ENCODE measurements at regions not wholly inside any gene's neighbourhood (a gene's known extent, or its start where the extent isn't known, plus 50 kb on each side); places are given as distances from the start of the nearest gene placed in this dataset.

DNA sequence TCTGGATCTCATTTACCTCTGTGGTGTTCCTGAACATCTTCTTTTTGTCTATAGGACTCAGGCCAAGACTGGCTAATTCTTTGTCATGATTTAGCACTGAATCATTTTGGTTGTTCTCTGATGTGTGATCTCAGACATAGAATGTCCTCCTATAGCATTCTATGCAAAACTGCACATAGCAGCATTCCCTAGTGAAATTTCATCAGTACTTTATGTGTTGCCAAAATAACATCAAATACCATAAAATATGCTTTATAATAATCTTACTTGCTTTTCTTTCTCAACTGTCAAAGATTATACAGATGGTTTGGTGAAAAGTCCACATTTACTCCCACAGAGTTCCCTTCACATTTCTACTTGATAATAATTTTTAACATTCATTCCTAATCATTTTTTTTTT lies 115.7 kb upstream of the MPDZ start:
- in situ Hi-C loops (cut with MboI), result no loop called here
- no peak for TF ChIP-seq POLR2AphosphoS5 (IDR thresholded peaks at IDR 0.05; ENCODE audit: low read length)
- TF ChIP-seq CREM (IDR thresholded peaks at IDR 0.05; ENCODE audit: low read depth), result no peak
- TF ChIP-seq POLR2AphosphoS2 (IDR thresholded peaks at IDR 0.05; ENCODE audit: low read depth, low read length), result no peak
- Histone ChIP-seq H3K27ac (ENCODE audit: control insufficient read depth, insufficient read depth) (no peak overlapping the region), H2AFZ (ENCODE audit: control insufficient read depth, low read depth, low read length) (no peak overlapping the region), H3K79me2 (ENCODE audit: control insufficient read depth, insufficient read depth, low read length) (no peaks in the 10 kb centered on the region), H3K4me2 (ENCODE audit: control insufficient read depth, insufficient read depth) (no peak overlapping the region), H3K27me3 (replicated peaks in 1 of 2; ENCODE audit: control insufficient read depth in 2 of 2, insufficient read depth in 2 of 2, low read length in 1 of 2) (no peaks in the 10 kb centered on the region), H3K4me3 (no peak overlapping the region), H3K4me1 (ENCODE audit: control insufficient read depth, insufficient read depth, low read length) (no peaks in the 10 kb centered on the region), H3K9me3 (replicated peaks; ENCODE audit: control insufficient read depth, insufficient read depth, low read length) (no peaks in the 10 kb centered on the region), H3K36me3 (ENCODE audit: control insufficient read depth in 2 of 2, insufficient read depth in 2 of 2, low read length in 1 of 2) (no peaks in the 10 kb centered on the region), H4K20me1 (ENCODE audit: control insufficient read depth, insufficient read depth) (no peaks in the 10 kb centered on the region), H3K9ac (ENCODE audit: control insufficient read depth, insufficient read depth, low read length) (no peak overlapping the region)
- ChIA-PET CTCF (no interaction called here), POLR2A (no interaction called here), SMC1A (ENCODE audit: uncharacterized antibody, unreplicated experiment) (no interaction called here), RAD21 (ENCODE audit: unreplicated experiment) (no interaction called here)
- DNase-seq (ENCODE audit: low read depth, low spot score) (no peak), ATAC-seq (no peak), FAIRE-seq (no peak)
- no TSS peak for BruUV-seq (replicated peaks)
- intact Hi-C loops (cut with micrococcal nuclease; ENCODE audit: unreplicated experiment), result no loop called here

DNA sequence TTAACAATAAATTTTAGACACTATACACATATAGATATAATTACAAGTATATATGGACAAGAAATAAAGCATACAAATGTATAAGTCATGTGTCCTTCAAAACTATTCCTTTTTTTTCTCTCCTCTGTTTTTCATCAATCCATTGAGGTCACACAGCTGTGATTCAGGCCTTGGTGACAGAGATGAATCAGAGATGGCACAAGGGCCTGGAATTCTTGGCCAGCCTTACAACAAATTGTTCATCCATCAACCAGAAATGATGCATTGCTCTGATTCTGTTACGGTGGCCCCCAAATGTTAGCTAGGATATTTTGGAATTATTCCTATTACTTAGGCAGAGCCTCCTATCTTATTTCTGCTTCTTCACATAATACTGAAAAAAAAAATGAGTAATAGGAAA lies 108.7 kb upstream of the MPDZ start:
- BruUV-seq (replicated peaks), result no TSS peak
- no peak overlapping the region for H3K9ac ChIP-seq (ENCODE audit: control insufficient read depth, insufficient read depth, low read length)
- 45% methylated on average over 1 of the region's 1 CpG for WGBS (ENCODE audit: insufficient coverage, insufficient replicate concordance, low lambda C conversion rate, missing lambda C conversion rate)
- H3K36me3 ChIP-seq (ENCODE audit: control insufficient read depth in 2 of 2, insufficient read depth in 2 of 2, low read length in 1 of 2), result no peaks in the 10 kb centered on the region
- intact Hi-C loops (cut with micrococcal nuclease; ENCODE audit: unreplicated experiment), result no loop called here
- H3K27me3 ChIP-seq (replicated peaks in 1 of 2; ENCODE audit: control insufficient read depth in 2 of 2, insufficient read depth in 2 of 2, low read length in 1 of 2), result no peaks in the 10 kb centered on the region
- no peak for DNase-seq (ENCODE audit: low read depth, low spot score)
- FAIRE-seq, result no peak
- no peak overlapping the region for H3K4me2 ChIP-seq (ENCODE audit: control insufficient read depth, insufficient read depth)
- in situ Hi-C loops (cut with MboI), result no loop called here
- CTCF ChIA-PET, result no interaction called here
- H3K79me2 ChIP-seq (ENCODE audit: control insufficient read depth, insufficient read depth, low read length), result no peaks in the 10 kb centered on the region
- no peaks in the 10 kb centered on the region for H4K20me1 ChIP-seq (ENCODE audit: control insufficient read depth, insufficient read depth)
- no peak overlapping the region for H3K27ac ChIP-seq (ENCODE audit: control insufficient read depth, insufficient read depth)
- no peaks in the 10 kb centered on the region for H3K9me3 ChIP-seq (replicated peaks; ENCODE audit: control insufficient read depth, insufficient read depth, low read length)
- no peak for ATAC-seq
- RAD21 ChIA-PET (ENCODE audit: unreplicated experiment), result no interaction called here
- TF ChIP-seq NRF1 (conservative IDR thresholded peaks at IDR 0.05; ENCODE audit: low read depth, low read length) (no peak), MYC (IDR thresholded peaks at IDR 0.05; ENCODE audit: insufficient read depth, insufficient read length, insufficient replicate concordance, low read length, severe bottlenecking) (no peak), CBX5 (IDR thresholded peaks at IDR 0.05; ENCODE audit: low read depth) (no peak), SUZ12 (IDR thresholded peaks at IDR 0.05; ENCODE audit: unreplicated experiment) (no peak), MTA3 (IDR thresholded peaks at IDR 0.05; ENCODE audit: borderline replicate concordance, low read length) (no peak), HDGF (IDR thresholded peaks at IDR 0.05) (no peak)
- TF ChIP-seq, protein P1, sequence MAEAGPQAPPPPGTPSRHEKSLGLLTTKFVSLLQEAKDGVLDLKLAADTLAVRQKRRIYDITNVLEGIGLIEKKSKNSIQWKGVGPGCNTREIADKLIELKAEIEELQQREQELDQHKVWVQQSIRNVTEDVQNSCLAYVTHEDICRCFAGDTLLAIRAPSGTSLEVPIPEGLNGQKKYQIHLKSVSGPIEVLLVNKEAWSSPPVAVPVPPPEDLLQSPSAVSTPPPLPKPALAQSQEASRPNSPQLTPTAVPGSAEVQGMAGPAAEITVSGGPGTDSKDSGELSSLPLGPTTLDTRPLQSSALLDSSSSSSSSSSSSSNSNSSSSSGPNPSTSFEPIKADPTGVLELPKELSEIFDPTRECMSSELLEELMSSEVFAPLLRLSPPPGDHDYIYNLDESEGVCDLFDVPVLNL (IDR thresholded peaks at IDR 0.05; ENCODE audit: low read depth, low read length), result no peak
- TF ChIP-seq, protein P2, sequence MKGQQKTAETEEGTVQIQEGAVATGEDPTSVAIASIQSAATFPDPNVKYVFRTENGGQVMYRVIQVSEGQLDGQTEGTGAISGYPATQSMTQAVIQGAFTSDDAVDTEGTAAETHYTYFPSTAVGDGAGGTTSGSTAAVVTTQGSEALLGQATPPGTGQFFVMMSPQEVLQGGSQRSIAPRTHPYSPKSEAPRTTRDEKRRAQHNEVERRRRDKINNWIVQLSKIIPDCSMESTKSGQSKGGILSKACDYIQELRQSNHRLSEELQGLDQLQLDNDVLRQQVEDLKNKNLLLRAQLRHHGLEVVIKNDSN (IDR thresholded peaks at IDR 0.05; ENCODE audit: borderline replicate concordance, extremely low read length, insufficient read depth, low read depth, low read length), result no peak
- H3K4me1 ChIP-seq (ENCODE audit: control insufficient read depth, insufficient read depth, low read length), result no peaks in the 10 kb centered on the region
- no peak overlapping the region for H2AFZ ChIP-seq (ENCODE audit: control insufficient read depth, low read depth, low read length)
- POLR2A ChIA-PET, result no interaction called here
- SMC1A ChIA-PET (ENCODE audit: uncharacterized antibody, unreplicated experiment), result no interaction called here
- no peak overlapping the region for H3K4me3 ChIP-seq
